ENCODE measurements at regions not wholly inside any gene's neighbourhood (a gene's known extent, or its start where the extent isn't known, plus 50 kb on each side); places are given as distances from the start of the nearest gene placed in this dataset.
"Not testable (repeated sequence)": the region's sequence is repeated elsewhere in the genome, so short reads cannot be mapped to it uniquely, and the experiment has no call there.

GRCh38 chr16:10314317-10314716 lies 71.5 kb upstream of the ATF7IP2 start:
- no peak for DNase-seq (ENCODE audit: low spot score)

- DNase-seq (ENCODE audit: low spot score), result no peak
These were observed 71.0 kb upstream of the ATF7IP2 start for GRCh38 chr16:10314811-10315210.

- DNase-seq (ENCODE audit: low spot score), result no peak
These were observed 68.3 kb upstream of the ATF7IP2 start for GRCh38 chr16:10317425-10318001.

DNA sequence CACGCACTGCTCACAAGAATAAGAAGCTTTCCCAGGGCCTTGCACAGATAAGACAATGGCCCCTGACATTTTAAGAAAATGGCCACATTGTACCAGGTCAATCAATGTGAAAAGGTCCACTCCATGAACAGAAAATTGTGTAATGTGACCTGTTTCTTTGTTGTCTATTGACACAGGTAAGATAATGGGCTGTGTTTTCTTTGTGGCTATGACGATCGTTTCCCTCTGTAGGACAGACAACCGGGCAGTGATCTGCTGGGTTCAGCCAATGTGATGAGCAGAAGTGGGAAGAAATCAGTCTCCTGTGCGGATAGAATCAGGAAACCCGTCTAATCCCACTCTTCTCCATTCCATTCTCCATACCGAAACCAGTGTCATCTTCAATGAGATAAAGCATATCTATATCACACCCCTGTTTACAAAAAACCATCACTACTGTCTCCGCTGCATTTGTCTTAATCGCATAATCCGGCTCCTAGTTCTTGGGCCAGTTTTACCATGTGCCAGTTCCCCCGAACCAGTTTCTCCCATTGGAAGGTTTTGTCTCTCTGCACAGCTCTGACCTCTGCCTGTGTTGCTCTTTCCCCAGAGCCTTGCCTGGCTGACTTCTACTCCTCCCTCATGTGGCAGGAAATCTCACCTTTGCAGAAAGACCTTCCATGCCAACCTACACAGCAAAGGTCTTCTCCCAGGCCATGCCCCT lies 66.9 kb upstream of the ATF7IP2 start:
- no peak for DNase-seq (ENCODE audit: low spot score)

DNA sequence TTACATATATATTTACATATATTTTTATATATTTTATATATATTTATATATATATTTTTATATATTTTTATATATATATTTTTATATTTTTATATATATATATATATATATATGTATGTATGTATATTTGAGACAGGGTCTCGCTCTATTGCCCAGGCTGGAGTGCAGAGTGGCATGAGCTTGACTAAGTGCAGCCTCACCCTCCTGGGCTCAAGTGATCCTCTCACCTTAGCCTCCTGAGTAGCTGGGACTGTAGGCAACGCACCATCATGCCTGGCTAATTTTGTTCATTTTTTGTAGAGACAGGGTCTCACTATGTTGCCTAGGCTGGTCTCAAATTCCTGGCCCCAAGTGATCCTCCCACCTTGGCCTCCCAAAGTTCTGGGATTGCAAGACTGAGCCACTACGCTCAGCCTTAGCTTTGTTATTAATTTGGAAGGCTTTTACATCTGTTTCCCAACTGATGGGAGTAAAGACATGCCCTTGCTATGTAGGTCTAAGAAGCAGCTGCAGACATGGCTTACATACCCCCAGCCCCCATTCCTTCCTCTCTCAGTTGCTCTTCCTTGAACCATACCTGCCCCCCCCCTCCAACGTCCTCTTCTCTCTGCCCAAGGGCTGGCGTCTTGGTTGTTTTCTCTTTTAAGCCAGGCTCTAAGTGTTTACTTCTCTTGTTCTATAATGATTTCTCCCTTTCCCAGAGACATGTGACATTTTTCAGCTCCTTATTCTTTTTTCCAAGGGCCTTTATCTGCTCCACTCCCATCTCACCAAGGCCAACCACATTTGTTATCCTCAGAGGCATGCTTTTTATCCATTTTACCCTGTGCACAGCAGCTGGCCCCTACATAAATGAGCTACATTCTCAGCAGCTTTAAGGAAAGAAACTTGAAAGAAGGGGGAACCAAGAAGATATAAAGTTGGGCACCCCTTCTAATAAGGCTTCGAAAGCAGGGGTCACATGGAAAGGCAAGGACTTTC lies 64.2 kb upstream of the ATF7IP2 start:
- no peak for DNase-seq (ENCODE audit: low spot score)

GRCh38 chr16:10322723-10323527 lies 62.9 kb upstream of the ATF7IP2 start:
- no peak for DNase-seq (ENCODE audit: low spot score)

DNA sequence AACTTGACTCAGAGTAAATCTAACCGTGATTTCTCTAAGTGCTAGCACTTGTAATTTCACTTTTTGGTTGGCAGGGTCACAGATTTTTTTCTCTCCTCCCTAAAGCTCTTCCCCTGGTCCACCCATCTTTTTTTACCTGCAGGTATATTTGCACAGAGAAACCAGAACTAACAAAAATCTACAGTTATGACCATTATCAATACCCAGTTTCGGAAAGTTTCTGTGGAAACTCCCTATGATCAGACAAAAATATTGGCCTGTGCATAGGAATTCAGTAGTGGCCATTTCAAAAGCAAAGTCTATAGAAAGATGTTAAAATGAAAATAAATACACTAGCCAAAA lies 62.4 kb upstream of the ATF7IP2 start:
- DNase-seq (ENCODE audit: low spot score), result no peak

GRCh38 chr16:10324210-10324609 lies 61.7 kb upstream of the ATF7IP2 start:
- no peak for DNase-seq (ENCODE audit: low spot score)

- no peak for DNase-seq (ENCODE audit: low spot score)
These were observed 59.9 kb upstream of the ATF7IP2 start for GRCh38 chr16:10325783-10326543.

DNA sequence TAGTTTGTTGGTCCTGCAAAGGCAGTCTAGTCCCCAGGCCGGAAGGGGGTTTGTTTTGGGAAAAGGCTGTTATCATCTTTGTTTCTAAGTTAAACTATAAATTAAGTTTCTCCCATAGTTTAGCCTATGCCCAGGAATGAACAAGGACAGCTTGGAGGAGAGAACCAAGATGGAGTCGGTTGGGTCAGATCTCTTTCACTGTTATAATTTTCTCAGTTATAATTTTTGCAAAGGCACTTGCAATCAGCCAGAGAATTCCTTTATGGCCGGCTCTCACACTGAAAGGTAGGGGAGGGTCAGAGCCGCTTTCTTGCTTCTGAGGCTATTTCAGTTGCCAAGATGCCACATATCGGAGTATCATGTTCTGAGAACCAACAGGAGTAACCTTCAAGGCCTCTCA lies 59.2 kb upstream of the ATF7IP2 start:
- no peak for DNase-seq (ENCODE audit: low spot score)

DNA sequence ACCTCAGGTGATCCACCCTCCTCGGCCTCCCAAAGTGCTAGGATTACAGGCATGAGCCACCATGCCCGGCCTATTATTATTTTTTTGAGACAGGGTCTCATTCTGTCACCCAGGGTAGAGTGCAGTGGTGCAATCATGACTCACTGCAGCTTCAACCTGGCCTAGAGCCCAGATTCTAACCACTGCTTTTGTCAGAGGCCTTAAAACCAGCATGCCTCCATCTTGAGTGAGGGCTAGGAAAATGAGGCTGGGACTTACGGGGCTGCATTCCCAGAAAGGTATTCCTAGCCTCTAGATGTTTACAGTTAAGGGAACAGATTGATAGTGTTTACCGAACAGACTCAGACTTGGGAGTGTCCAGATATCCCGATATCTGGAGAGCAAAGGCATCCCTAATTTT lies 57.6 kb upstream of the ATF7IP2 start:
- DNase-seq (ENCODE audit: low spot score), result not testable (repeated sequence)

DNA sequence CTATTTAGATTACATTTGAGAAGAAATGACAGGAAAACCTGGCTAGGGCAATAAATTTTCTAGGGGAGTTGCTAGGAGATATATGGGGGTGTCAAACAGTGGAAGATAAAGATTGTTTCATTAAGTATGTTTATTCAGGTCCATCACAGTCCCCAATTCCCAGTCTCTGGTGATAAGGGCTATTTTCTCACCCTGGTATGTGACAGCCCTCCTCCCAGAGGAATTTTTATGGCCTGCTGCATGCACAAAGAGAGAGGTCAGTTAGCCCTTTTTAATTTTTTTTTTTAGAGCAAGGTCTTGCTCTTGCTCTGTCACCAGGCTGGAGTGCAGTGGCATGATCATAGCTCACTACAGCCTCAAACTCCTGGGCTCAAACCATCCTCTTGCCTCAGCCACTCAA lies 53.6 kb upstream of the ATF7IP2 start:
- no peak for DNase-seq (ENCODE audit: low spot score)

- no peak for DNase-seq (ENCODE audit: low spot score)
These were observed 53.1 kb upstream of the ATF7IP2 start for GRCh38 chr16:10332775-10333174.

GRCh38 chr16:10333321-10334032 lies 52.4 kb upstream of the ATF7IP2 start:
- DNase-seq (ENCODE audit: low spot score), result no peak

- no peak for DNase-seq (ENCODE audit: low spot score)
These were observed 50.2 kb upstream of the ATF7IP2 start for GRCh38 chr16:10335681-10336080.

Measured in ureter (tissue), 1 donor.